Gastroesophageal sphincter (tissue), 4 donors: ENCODE measurements at regions not wholly inside any gene's neighbourhood (a gene's known extent, or its start where the extent isn't known, plus 50 kb on each side); places are given as distances from the start of the nearest gene placed in this dataset.

ENCODE experiments used
- ATAC-seq: fragments of 150-250 bp; one replicate; pipeline ENCODE4 v1.9.1; 2016; ENCODE audit warnings: mild to moderate bottlenecking, moderate library complexity
- H3K27ac ChIP-seq, 4 donors: fragments of 200-600 bp; sonication (generic) in 3 of 4; 1 replicate in 3 of 4; 2 replicates in 1 of 4; pipeline ENCODE4 v1.5.1; 2016 to 2019
- H3K27me3 ChIP-seq: fragments of 200-600 bp; sonication (generic); one replicate; pipeline ENCODE4 v1.5.1; 2019
- H3K36me3 ChIP-seq, 2 donors: fragments of 200-600 bp; sonication (generic); one replicate each; pipeline ENCODE4 v1.5.1; 2019; ENCODE audit warnings: control low read depth in 1 of 2
- H3K4me1 ChIP-seq, 3 donors: fragments of 200-600 bp; sonication (generic); 1 replicate in 2 of 3; 2 replicates in 1 of 3; pipeline ENCODE4 v1.5.1; 2016 to 2019; ENCODE audit warnings: control low read depth in 2 of 3
- H3K4me3 ChIP-seq, 2 donors: fragments of 200-600 bp; sonication (generic); one replicate each; pipeline ENCODE4 v1.5.1; 2019; ENCODE audit warnings: mild to moderate bottlenecking in 1 of 2, moderate library complexity in 1 of 2
- H3K9me3 ChIP-seq, 3 donors: fragments of 200-600 bp; sonication (generic); one replicate each; pipeline ENCODE4 v1.5.1; 2017 to 2019; ENCODE audit warnings: control low read depth in 2 of 3
- CTCF ChIP-seq, 4 experiments: fragments of 200-600 bp in 2 of 4; fragments of 450-650 bp in 2 of 4; sonication (generic) in 1 of 4; IDR thresholded peaks; one replicate each; pipeline ENCODE4 v1.5.1; 2017 to 2019; ENCODE audit warnings: antibody characterized with exemption in 4 of 4, mild to moderate bottlenecking in 2 of 4, moderate library complexity in 2 of 4
- EP300 ChIP-seq: sonication (generic); formaldehyde crosslinking; IDR thresholded peaks from one replicate; pipeline ENCODE4 v1.6.1; 2017; ENCODE audit warnings: antibody characterized with exemption, mild to moderate bottlenecking
- POLR2A ChIP-seq, 2 donors: fragments of 450-650 bp; IDR thresholded peaks; one replicate each; pipeline ENCODE4 v1.6.1; 2017; ENCODE audit warnings: antibody characterized with exemption in 2 of 2, mild to moderate bottlenecking in 2 of 2, moderate library complexity in 1 of 2
- POLR2AphosphoS5 ChIP-seq: sonication (generic); formaldehyde crosslinking; IDR thresholded peaks from one replicate; pipeline ENCODE4 v1.6.1; 2017; ENCODE audit warnings: antibody characterized with exemption
- WGBS, 2 donors: methylation state at CpG; one replicate each; pipeline ENCODE4 v1.1.5; 2018; ENCODE audit warnings: low coverage in 1 of 2; 5-methylcytosine and 5-hydroxymethylcytosine counted together

GRCh38 chr15:31525988-31526665 is 199.5 kb downstream of the KLF13 start:
- Histone ChIP-seq H3K4me3 (no peak overlapping the region), H3K36me3 (peaks cover 0 to 60% of the 10 kb centered on the region in 2 donors), H3K27me3 (no peaks in the 10 kb centered on the region), H3K27ac (no peak overlapping the region), H3K9me3 (no peaks in the 10 kb centered on the region), H3K4me1 (no peaks in the 10 kb centered on the region)
- TF ChIP-seq POLR2AphosphoS5 (no peak), CTCF (IDR thresholded peaks at IDR 0.05) (no peak), POLR2A (IDR thresholded peaks at IDR 0.05) (no peak), EP300 (no peak)
- no peak for ATAC-seq
- WGBS, 2 donors, result 87% methylated on average over 5 of the region's 18 CpGs; no CpG with 5 or more reads in 1 of the 2 donors

GRCh38 chr15:31526916-31527690 is 200.5 kb downstream of the KLF13 start:
- TF ChIP-seq POLR2AphosphoS5, result no peak
- no peak for TF ChIP-seq EP300
- no peak for TF ChIP-seq CTCF (IDR thresholded peaks at IDR 0.05)
- no peak for TF ChIP-seq POLR2A (IDR thresholded peaks at IDR 0.05)
- Histone ChIP-seq H3K4me3 (peak overlapping the region in 1 of 2 donors; percentile 7), H3K27ac (peak overlapping the region in 1 of 4 donors; percentile 15), H3K4me1 (no peaks in the 10 kb centered on the region), H3K27me3 (no peaks in the 10 kb centered on the region), H3K9me3 (no peaks in the 10 kb centered on the region), H3K36me3 (peaks cover 0 to 60% of the 10 kb centered on the region in 2 donors)
- no peak for ATAC-seq
- WGBS, 2 donors, result 78 to 92% methylated on average over 2 to 3 of the region's 15 CpGs

- 40% methylated on average over 1 of the region's 2 CpGs; no CpG with 5 or more reads in 1 of the 2 donors for WGBS, 2 donors
- Histone ChIP-seq H3K27ac (no peak overlapping the region), H3K36me3 (peaks cover 0 to 50% of the 10 kb centered on the region in 2 donors), H3K27me3 (no peaks in the 10 kb centered on the region), H3K4me1 (no peaks in the 10 kb centered on the region), H3K4me3 (no peak overlapping the region), H3K9me3 (no peaks in the 10 kb centered on the region)
- ATAC-seq, result no peak
- TF ChIP-seq EP300 (no peak), POLR2AphosphoS5 (no peak), POLR2A (IDR thresholded peaks at IDR 0.05) (no peak), CTCF (IDR thresholded peaks at IDR 0.05) (no peak)
Observed at GRCh38 chr15:31528846-31529245, 202.2 kb downstream of the KLF13 start.

GRCh38 chr15:31537770-31538592 is 211.3 kb downstream of the KLF13 start:
- no peaks in the 10 kb centered on the region for H3K36me3 ChIP-seq
- no peak overlapping the region for H3K4me3 ChIP-seq
- H3K9me3 ChIP-seq, result no peaks in the 10 kb centered on the region
- ATAC-seq, result no peak
- H3K4me1 ChIP-seq, result no peaks in the 10 kb centered on the region
- 90 to 92% methylated on average over 2 to 5 of the region's 14 CpGs for WGBS, 2 donors
- no peaks in the 10 kb centered on the region for H3K27me3 ChIP-seq
- TF ChIP-seq POLR2AphosphoS5, result no peak
- TF ChIP-seq EP300, result no peak
- H3K27ac ChIP-seq, result no peak overlapping the region

GRCh38 chr15:31540633-31541032 is 214.0 kb downstream of the KLF13 start:
- Histone ChIP-seq H3K4me1 (no peaks in the 10 kb centered on the region), H3K36me3 (no peaks in the 10 kb centered on the region), H3K27me3 (no peaks in the 10 kb centered on the region), H3K27ac (no peak overlapping the region), H3K4me3 (no peak overlapping the region), H3K9me3 (no peaks in the 10 kb centered on the region)
- WGBS, 2 donors, result 85 to 100% methylated on average over 1 to 2 of the region's 2 CpGs
- TF ChIP-seq EP300, result no peak
- TF ChIP-seq POLR2AphosphoS5, result no peak
- no peak for TF ChIP-seq CTCF (IDR thresholded peaks at IDR 0.05)
- no peak for TF ChIP-seq POLR2A (IDR thresholded peaks at IDR 0.05)
- no peak for ATAC-seq
